Esophagus squamous epithelium (tissue), 4 donors: ENCODE measurements at regions not wholly inside any gene's neighbourhood (a gene's known extent, or its start where the extent isn't known, plus 50 kb on each side); places are given as distances from the start of the nearest gene placed in this dataset.

Source experiments
- POLR2A ChIP-seq, 4 donors: fragments of 450-650 bp; IDR thresholded peaks; one replicate each; pipeline ENCODE4 v1.6.1; 2017; ENCODE audit warnings: antibody characterized with exemption in 4 of 4, mild to moderate bottlenecking in 4 of 4, moderate library complexity in 3 of 4
- TF ChIP-seq, protein P1 (sequence below), 6 experiments: fragments of 450-650 bp in 4 of 6; fragments of 200-600 bp in 2 of 6; sonication (generic) in 2 of 6; IDR thresholded peaks; one replicate each; pipeline ENCODE4 v1.5.1; 2016 to 2019; ENCODE audit warnings: antibody characterized with exemption in 6 of 6, mild to moderate bottlenecking in 4 of 6, moderate library complexity in 4 of 6

DNA sequence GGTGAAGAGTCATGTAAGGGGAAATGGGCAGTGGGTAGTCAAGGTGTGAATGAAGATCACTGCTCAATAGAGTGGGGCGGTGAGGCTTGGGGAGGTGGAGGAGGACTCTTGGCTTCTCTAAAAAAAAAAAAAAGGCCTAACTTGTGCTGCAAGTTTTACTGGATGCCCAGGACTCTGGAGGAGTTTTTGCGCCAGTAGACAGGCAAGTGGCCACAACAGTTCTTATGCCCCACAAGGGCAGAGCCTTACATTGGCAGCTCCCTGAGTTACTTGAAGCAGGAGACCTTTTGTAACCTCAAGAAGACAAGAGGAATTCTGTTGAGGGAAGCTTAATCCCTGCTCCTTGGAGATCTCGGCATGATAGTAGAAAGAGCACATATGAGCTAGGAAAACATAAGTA is 54.9 kb upstream of the PPP2R5A start:
- TF ChIP-seq, protein P1, sequence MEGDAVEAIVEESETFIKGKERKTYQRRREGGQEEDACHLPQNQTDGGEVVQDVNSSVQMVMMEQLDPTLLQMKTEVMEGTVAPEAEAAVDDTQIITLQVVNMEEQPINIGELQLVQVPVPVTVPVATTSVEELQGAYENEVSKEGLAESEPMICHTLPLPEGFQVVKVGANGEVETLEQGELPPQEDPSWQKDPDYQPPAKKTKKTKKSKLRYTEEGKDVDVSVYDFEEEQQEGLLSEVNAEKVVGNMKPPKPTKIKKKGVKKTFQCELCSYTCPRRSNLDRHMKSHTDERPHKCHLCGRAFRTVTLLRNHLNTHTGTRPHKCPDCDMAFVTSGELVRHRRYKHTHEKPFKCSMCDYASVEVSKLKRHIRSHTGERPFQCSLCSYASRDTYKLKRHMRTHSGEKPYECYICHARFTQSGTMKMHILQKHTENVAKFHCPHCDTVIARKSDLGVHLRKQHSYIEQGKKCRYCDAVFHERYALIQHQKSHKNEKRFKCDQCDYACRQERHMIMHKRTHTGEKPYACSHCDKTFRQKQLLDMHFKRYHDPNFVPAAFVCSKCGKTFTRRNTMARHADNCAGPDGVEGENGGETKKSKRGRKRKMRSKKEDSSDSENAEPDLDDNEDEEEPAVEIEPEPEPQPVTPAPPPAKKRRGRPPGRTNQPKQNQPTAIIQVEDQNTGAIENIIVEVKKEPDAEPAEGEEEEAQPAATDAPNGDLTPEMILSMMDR (IDR thresholded peaks at IDR 0.05) = no peak
- no peak for TF ChIP-seq POLR2A (IDR thresholded peaks at IDR 0.05)
